ENCODE measurements at regions not wholly inside any gene's neighbourhood (a gene's known extent, or its start where the extent isn't known, plus 50 kb on each side); places are given as distances from the start of the nearest gene placed in this dataset.
A peak's percentile ranks its signal among the peaks of the same experiment; 100 is the strongest.

DNA sequence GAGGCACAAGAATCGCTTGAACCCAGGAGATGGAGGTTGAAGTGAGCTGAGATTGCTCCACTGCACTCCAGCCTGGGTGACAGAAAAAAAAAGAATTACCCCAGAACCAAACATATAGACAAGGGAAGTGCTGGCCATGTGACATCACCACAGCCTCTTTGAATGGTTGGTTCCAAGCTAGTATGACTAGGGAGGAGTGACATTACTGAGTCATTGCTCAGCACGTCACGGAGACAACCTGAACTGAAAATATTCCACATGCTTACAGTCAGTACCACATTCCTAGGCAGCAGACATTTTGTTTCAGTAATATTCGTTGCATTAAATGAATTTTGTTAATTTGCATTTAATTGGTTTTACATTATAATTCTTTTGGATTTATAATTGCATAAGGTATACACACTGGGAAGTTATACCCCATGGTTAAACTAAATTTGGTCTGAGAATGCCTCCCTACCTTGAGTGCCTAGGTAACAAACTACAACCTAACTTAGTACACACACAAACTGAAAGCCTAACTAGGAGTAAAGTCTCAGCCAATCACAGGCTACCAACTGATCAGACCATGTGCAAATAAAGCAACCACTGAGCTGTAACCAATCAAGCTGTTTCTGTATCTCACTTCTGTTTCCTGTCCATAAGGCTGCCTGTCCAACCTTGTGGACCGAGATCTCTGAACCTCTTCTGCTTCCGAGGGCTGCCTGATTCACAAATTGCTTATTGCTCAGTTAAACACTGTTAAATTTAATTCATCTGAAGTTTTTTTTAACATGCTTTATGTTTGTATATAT, 164.4 kb downstream of the CAND1 start:
- H3K9ac ChIP-seq (ENCODE audit: low read depth, low read length), result no peak overlapping the region

More for the DNA sequence above, 164.4 kb downstream of the CAND1 start:
- Histone ChIP-seq H3K36me3 (ENCODE audit: control insufficient read depth, insufficient read depth, low read length) (no peaks in the 10 kb centered on the region), H2BK120ac (ENCODE audit: low read depth, low read length) (peak overlapping the region; percentile 86), H2AFZ (replicated peaks; ENCODE audit: low read length, poor library complexity) (peak overlapping the region; percentile 37), H2BK20ac (ENCODE audit: low read depth, low read length) (peak overlapping the region; percentile 84), H2AK5ac (ENCODE audit: low read depth, low read length) (peak overlapping the region; percentile 55; the same call in 1 of the 2 replicates), H2AK9ac (replicated peaks; ENCODE audit: low read depth, low read length, poor library complexity) (no peak overlapping the region), H3K79me1 (ENCODE audit: low read depth in 1 of 2, low read length in 2 of 2) (no peaks in the 10 kb centered on the region), H3K9me3 (ENCODE audit: control insufficient read depth, insufficient read depth, low read length) (no peaks in the 10 kb centered on the region), H3K4me3 (ENCODE audit: insufficient read depth, low read depth, low read length) (no peak overlapping the region), H3K14ac (replicated peaks; ENCODE audit: low read depth, low read length) (peak overlapping the region; percentile 62), H3K4me1 (ENCODE audit: control insufficient read depth, insufficient read depth, low read length) (peaks cover 15% of the 10 kb centered on the region), H3K18ac (ENCODE audit: low read depth, low read length) (peak overlapping the region; percentile 94), H3K4ac (ENCODE audit: low read depth, low read length) (peak overlapping the region; percentile 78), H4K91ac (ENCODE audit: insufficient read depth, low read depth, low read length) (peak overlapping the region; percentile 34; the same call in 1 of the 2 replicates), H3K23ac (ENCODE audit: low read depth, low read length) (peak overlapping the region; percentile 50; the same call in 1 of the 2 replicates), H2BK15ac (ENCODE audit: low read depth, low read length) (peak overlapping the region; percentile 41; the same call in 1 of the 3 replicates), H2BK5ac (ENCODE audit: low read depth, low read length, poor library complexity, severe bottlenecking) (peak overlapping the region; percentile 58), H4K5ac (ENCODE audit: low read depth, low read length) (peak overlapping the region; percentile 69; the same call in 1 of the 2 replicates), H4K20me1 (ENCODE audit: insufficient read depth, low read length) (no peaks in the 10 kb centered on the region), H3K4me2 (ENCODE audit: low read depth, low read length) (no peak overlapping the region), H3K56ac (ENCODE audit: extremely low read depth, insufficient read depth, low read length) (peak overlapping the region; percentile 19; the same call in 1 of the 2 replicates), H3K9me1 (ENCODE audit: insufficient read depth, low read length) (peaks cover 4% of the 10 kb centered on the region), H3K27me3 (ENCODE audit: control insufficient read depth, insufficient read depth, low read length) (no peaks in the 10 kb centered on the region), H3K27ac (ENCODE audit: insufficient read depth, low read length) (peak overlapping the region; percentile 51; the same call in 1 of the 2 replicates), H4K8ac (ENCODE audit: low read depth in 2 of 2, low read length in 2 of 2) (peak overlapping the region in 1 of 2 experiments; percentile 70; a peak in 2 of 4 replicates)
- intact Hi-C loops (cut with micrococcal nuclease) (no loop called here), dilution Hi-C loops (cut with HindIII; ENCODE audit: low sequenced_read_pairs, unreplicated experiment) (no loop called here), in situ Hi-C loops (cut with MboI; ENCODE audit: low sequenced_read_pairs) (loop anchor here (10.0 kb wide), 1 partner anchor 221 kb away; no protein-coding TSS in a partner anchor)
- ATAC-seq (ENCODE audit: low read depth), result no peak
- no TSS peak for BruUV-seq (replicated peaks)
- TF ChIP-seq, protein P1, sequence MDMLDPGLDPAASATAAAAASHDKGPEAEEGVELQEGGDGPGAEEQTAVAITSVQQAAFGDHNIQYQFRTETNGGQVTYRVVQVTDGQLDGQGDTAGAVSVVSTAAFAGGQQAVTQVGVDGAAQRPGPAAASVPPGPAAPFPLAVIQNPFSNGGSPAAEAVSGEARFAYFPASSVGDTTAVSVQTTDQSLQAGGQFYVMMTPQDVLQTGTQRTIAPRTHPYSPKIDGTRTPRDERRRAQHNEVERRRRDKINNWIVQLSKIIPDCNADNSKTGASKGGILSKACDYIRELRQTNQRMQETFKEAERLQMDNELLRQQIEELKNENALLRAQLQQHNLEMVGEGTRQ (IDR thresholded peaks at IDR 0.05; ENCODE audit: low read depth, low read length), result peak; percentile 42
- TF ChIP-seq CHD1 (IDR thresholded peaks at IDR 0.05; ENCODE audit: low read depth, low read length) (no peak), RAD21 (IDR thresholded peaks at IDR 0.05; ENCODE audit: low read length) (no peak)
- TF ChIP-seq, protein P2, sequence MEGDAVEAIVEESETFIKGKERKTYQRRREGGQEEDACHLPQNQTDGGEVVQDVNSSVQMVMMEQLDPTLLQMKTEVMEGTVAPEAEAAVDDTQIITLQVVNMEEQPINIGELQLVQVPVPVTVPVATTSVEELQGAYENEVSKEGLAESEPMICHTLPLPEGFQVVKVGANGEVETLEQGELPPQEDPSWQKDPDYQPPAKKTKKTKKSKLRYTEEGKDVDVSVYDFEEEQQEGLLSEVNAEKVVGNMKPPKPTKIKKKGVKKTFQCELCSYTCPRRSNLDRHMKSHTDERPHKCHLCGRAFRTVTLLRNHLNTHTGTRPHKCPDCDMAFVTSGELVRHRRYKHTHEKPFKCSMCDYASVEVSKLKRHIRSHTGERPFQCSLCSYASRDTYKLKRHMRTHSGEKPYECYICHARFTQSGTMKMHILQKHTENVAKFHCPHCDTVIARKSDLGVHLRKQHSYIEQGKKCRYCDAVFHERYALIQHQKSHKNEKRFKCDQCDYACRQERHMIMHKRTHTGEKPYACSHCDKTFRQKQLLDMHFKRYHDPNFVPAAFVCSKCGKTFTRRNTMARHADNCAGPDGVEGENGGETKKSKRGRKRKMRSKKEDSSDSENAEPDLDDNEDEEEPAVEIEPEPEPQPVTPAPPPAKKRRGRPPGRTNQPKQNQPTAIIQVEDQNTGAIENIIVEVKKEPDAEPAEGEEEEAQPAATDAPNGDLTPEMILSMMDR (conservative IDR thresholded peaks at IDR 0.05; ENCODE audit: low read depth, low read length), result no peak
- DNase-seq, result peak; percentile 74
- ChIA-PET POLR2A (ENCODE audit: unreplicated experiment) (interaction anchor here (0.6 kb wide), 1 partner anchor 257 kb away, joined by 5 read pairs; no protein-coding TSS in a partner anchor), CTCF (interaction anchor here (0.7 to 2.0 kb wide), 2 partner anchors 8 to 78 kb away, joined by 3 to 7 read pairs; no protein-coding TSS in a partner anchor)
- no CpG with 5 or more reads among the region's 6 CpGs for WGBS, 2 experiments (ENCODE audit: extremely low coverage in 2 of 2, insufficient read length in 1 of 2)
